Adrenal gland (tissue), 9 donors: ENCODE measurements at regions not wholly inside any gene's neighbourhood (a gene's known extent, or its start where the extent isn't known, plus 50 kb on each side); places are given as distances from the start of the nearest gene placed in this dataset.

Experiments
- DNase-seq, 7 donors: peaks; one replicate each; pipeline ENCODE4 v3.0.0-alpha.2; 2019 to 2020
- H3K27ac ChIP-seq, 5 donors: fragments of 200-600 bp; sonication (generic) in 4 of 5; 1 replicate in 3 of 5; 2 replicates in 2 of 5; pipeline versions ENCODE4 v1.5.1 to v1.8.0; 2016 to 2020; ENCODE audit warnings: mild to moderate bottlenecking in 1 of 5
- H3K27me3 ChIP-seq: fragments of 200-600 bp; 2 replicates; pipeline ENCODE4 v1.8.0; 2021
- H3K36me3 ChIP-seq, 2 donors: fragments of 200-600 bp; replicated peaks in 1 of 2; 1 replicate in 1 of 2; 2 replicates in 1 of 2; pipeline versions ENCODE4 v1.5.1 to v1.8.0; 2018 to 2022
- H3K4me1 ChIP-seq, 2 donors: fragments of 200-600 bp; replicated peaks in 1 of 2; 1 replicate in 1 of 2; 2 replicates in 1 of 2; pipeline versions ENCODE4 v1.5.1 to v1.8.0; 2018 to 2021
- H3K4me3 ChIP-seq, 4 donors: fragments of 200-600 bp; sonication (generic) in 3 of 4; one replicate each; pipeline ENCODE4 v1.5.1; 2016 to 2018
- H3K9me3 ChIP-seq, 3 donors: fragments of 200-600 bp; sonication (generic) in 1 of 3; replicated peaks in 1 of 3; 1 replicate in 2 of 3; 2 replicates in 1 of 3; pipeline versions ENCODE4 v1.5.1 to v1.8.0; 2016 to 2021
- POLR2A ChIP-seq, 2 donors: fragments of 450-650 bp; IDR thresholded peaks; one replicate each; pipeline ENCODE4 v1.6.1; 2017; ENCODE audit warnings: antibody characterized with exemption in 2 of 2, mild to moderate bottlenecking in 2 of 2, moderate library complexity in 1 of 2
- WGBS, 4 donors: extraction: QIAGEN DNeasy Blood & Tissue Kit in 2 of 4; methylation state at CpG; one replicate each; pipeline versions ENCODE4 v1.1.5 to v1.1.7; 2013 to 2017; 5-methylcytosine and 5-hydroxymethylcytosine counted together
- intact Hi-C, 2 donors: fragments of 100-400 bp; cut with DNase I; formaldehyde crosslinking; loops; one replicate each; pipeline versions ENCODE4 v1.14.1 to v1.15.0; 2022 to 2023
- TF ChIP-seq, protein P1 (sequence below), 6 experiments: fragments of 450-650 bp in 4 of 6; fragments of 200-600 bp in 2 of 6; sonication (generic) in 1 of 6; IDR thresholded peaks; 1 replicate in 5 of 6; 2 replicates in 1 of 6; pipeline versions ENCODE4 v1.5.1 to v1.8.0; 2016 to 2021; ENCODE audit warnings: antibody characterized with exemption in 6 of 6, mild to moderate bottlenecking in 2 of 6, moderate library complexity in 1 of 6
- donor health status: healthy with polysubstance abuse.
- donor health status: Bipolar disorder and iron deficiency.
- donor health status: DM: yes; HTN: yes; CAD: no.
- donor health status: DM: no; HTN: no; CAD: no.
- donor health status: DM: no; HTN: no; CAD: no.

DNA sequence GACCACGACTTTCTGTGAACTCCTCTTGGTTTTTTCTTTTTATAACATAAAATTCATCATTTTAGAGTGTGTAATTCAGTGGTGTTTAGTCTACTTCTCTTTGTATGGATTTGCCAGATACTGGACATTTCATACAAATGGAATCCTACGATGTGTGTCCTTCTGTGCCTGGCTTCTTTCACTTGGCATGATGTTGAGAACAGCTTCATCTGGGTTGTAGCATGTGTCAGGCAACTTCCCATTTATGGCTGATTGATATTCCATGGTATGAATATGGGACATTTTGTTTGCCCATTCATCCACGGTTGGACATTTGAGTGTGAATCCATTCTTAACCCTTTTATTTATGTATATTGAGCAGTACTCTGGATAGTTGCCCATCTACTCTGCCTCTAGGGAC lies 82.7 kb upstream of the KLF13 start:
- no peaks in the 10 kb centered on the region for H3K36me3 ChIP-seq
- 58 to 76% (median 69%) methylated on average over 3 of the region's 3 CpGs for WGBS, 4 donors
- no peak for DNase-seq
- no peak overlapping the region for H3K4me3 ChIP-seq
- no peaks in the 10 kb centered on the region for H3K4me1 ChIP-seq
- no peak for TF ChIP-seq POLR2A (IDR thresholded peaks at IDR 0.05)
- TF ChIP-seq, protein P1, sequence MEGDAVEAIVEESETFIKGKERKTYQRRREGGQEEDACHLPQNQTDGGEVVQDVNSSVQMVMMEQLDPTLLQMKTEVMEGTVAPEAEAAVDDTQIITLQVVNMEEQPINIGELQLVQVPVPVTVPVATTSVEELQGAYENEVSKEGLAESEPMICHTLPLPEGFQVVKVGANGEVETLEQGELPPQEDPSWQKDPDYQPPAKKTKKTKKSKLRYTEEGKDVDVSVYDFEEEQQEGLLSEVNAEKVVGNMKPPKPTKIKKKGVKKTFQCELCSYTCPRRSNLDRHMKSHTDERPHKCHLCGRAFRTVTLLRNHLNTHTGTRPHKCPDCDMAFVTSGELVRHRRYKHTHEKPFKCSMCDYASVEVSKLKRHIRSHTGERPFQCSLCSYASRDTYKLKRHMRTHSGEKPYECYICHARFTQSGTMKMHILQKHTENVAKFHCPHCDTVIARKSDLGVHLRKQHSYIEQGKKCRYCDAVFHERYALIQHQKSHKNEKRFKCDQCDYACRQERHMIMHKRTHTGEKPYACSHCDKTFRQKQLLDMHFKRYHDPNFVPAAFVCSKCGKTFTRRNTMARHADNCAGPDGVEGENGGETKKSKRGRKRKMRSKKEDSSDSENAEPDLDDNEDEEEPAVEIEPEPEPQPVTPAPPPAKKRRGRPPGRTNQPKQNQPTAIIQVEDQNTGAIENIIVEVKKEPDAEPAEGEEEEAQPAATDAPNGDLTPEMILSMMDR (IDR thresholded peaks at IDR 0.05): no peak
- no peaks in the 10 kb centered on the region for H3K27me3 ChIP-seq
- intact Hi-C loops: no loop called here
- H3K27ac ChIP-seq: no peak overlapping the region
- H3K9me3 ChIP-seq: no peaks in the 10 kb centered on the region

- Histone ChIP-seq H3K4me3 (no peak overlapping the region), H3K36me3 (no peaks in the 10 kb centered on the region), H3K27ac (no peak overlapping the region), H3K4me1 (no peaks in the 10 kb centered on the region), H3K9me3 (no peaks in the 10 kb centered on the region), H3K27me3 (no peaks in the 10 kb centered on the region)
- DNase-seq: no peak
- 85 to 89% (median 87%) methylated on average over 4 of the region's 4 CpGs for WGBS, 4 donors
- TF ChIP-seq POLR2A (IDR thresholded peaks at IDR 0.05): no peak
- TF ChIP-seq, protein P1 (IDR thresholded peaks at IDR 0.05): no peak
- intact Hi-C loops: loop anchor here in 1 of 2 donors (5.0 kb wide), 1 partner anchor 62 kb away; no protein-coding TSS in a partner anchor
Observed at GRCh38 chr15:31245135-31245689, 81.4 kb upstream of the KLF13 start.

- 71 to 82% (median 76%) methylated on average over 3 of the region's 3 CpGs for WGBS, 4 donors
- H3K27ac ChIP-seq: no peak overlapping the region
- intact Hi-C loops: loop anchor here in 1 of 2 donors (5.0 kb wide), 1 partner anchor 62 kb away; no protein-coding TSS in a partner anchor
- no peak overlapping the region for H3K4me3 ChIP-seq
- no peak for TF ChIP-seq POLR2A (IDR thresholded peaks at IDR 0.05)
- TF ChIP-seq, protein P1 (IDR thresholded peaks at IDR 0.05): no peak
- no peaks in the 10 kb centered on the region for H3K36me3 ChIP-seq
- DNase-seq: no peak
- no peaks in the 10 kb centered on the region for H3K4me1 ChIP-seq
- H3K27me3 ChIP-seq: no peaks in the 10 kb centered on the region
- H3K9me3 ChIP-seq: no peaks in the 10 kb centered on the region
Observed at GRCh38 chr15:31245756-31246155, 80.9 kb upstream of the KLF13 start.

- Histone ChIP-seq H3K27me3 (no peaks in the 10 kb centered on the region), H3K36me3 (no peaks in the 10 kb centered on the region), H3K4me1 (no peaks in the 10 kb centered on the region), H3K9me3 (no peaks in the 10 kb centered on the region), H3K4me3 (no peak overlapping the region), H3K27ac (no peak overlapping the region)
- intact Hi-C loops: loop anchor here in 1 of 2 donors (5.0 kb wide), 1 partner anchor 60 kb away; no protein-coding TSS in a partner anchor
- no peak for DNase-seq
- WGBS, 4 donors: 85 to 87% (median 86%) methylated on average over 13 of the region's 13 CpGs
- no peak for TF ChIP-seq POLR2A (IDR thresholded peaks at IDR 0.05)
- TF ChIP-seq, protein P1 (IDR thresholded peaks at IDR 0.05): no peak
Observed at GRCh38 chr15:31247404-31247803, 79.2 kb upstream of the KLF13 start.
